Spinal cord (tissue), 9 donors: ENCODE measurements at regions not wholly inside any gene's neighbourhood (a gene's known extent, or its start where the extent isn't known, plus 50 kb on each side); places are given as distances from the start of the nearest gene placed in this dataset.

ENCODE experiments used
- DNase-seq, 6 donors: peaks; one replicate each; pipeline versions ENCODE4 v3.0.0 to v3.0.0-alpha.2; 2013 to 2015; ENCODE audit warnings: low spot score in 6 of 6, low read depth in 4 of 6
- H3K27ac ChIP-seq: one replicate; pipeline ENCODE4 v1.5.1; 2013; ENCODE audit warnings: low read depth, low read length, control low read depth
- H3K27me3 ChIP-seq: one replicate; pipeline ENCODE4 v1.6.1; 2013; ENCODE audit warnings: low read length; ENCODE audit not compliant: control insufficient read depth, insufficient read depth
- H3K36me3 ChIP-seq: one replicate; pipeline ENCODE4 v1.6.1; 2013; ENCODE audit warnings: low read length; ENCODE audit not compliant: control insufficient read depth, insufficient read depth
- H3K4me1 ChIP-seq: one replicate; pipeline ENCODE4 v1.6.1; 2013; ENCODE audit warnings: low read length; ENCODE audit not compliant: control insufficient read depth, insufficient read depth
- H3K4me3 ChIP-seq: one replicate; pipeline ENCODE4 v1.5.1; 2013; ENCODE audit warnings: low read depth, low read length, control low read depth
- H3K9me3 ChIP-seq: one replicate; pipeline ENCODE4 v1.6.1; 2013; ENCODE audit warnings: low read length; ENCODE audit not compliant: control insufficient read depth, insufficient read depth
- WGBS: methylation state at CpG from one replicate; pipeline ENCODE4 v1.1.5; 2013; ENCODE audit warnings: missing lambda C conversion rate; ENCODE audit not compliant: insufficient coverage; 5-methylcytosine and 5-hydroxymethylcytosine counted together
- donor health status: healthy.

GRCh38 chr10:2744547-2745200 lies 322.7 kb upstream of the PFKP start:
- Histone ChIP-seq H3K27me3 (no peaks in the 10 kb centered on the region), H3K36me3 (no peaks in the 10 kb centered on the region), H3K27ac (no peak overlapping the region), H3K9me3 (no peaks in the 10 kb centered on the region), H3K4me1 (no peaks in the 10 kb centered on the region), H3K4me3 (no peak overlapping the region)
- WGBS, result 79% methylated on average over 2 of the region's 6 CpGs
- DNase-seq, result no peak

- Histone ChIP-seq H3K4me1 (peaks cover 5% of the 10 kb centered on the region), H3K27ac (no peak overlapping the region), H3K27me3 (no peaks in the 10 kb centered on the region), H3K36me3 (no peaks in the 10 kb centered on the region), H3K4me3 (no peak overlapping the region), H3K9me3 (no peaks in the 10 kb centered on the region)
- 36% methylated on average over 12 of the region's 19 CpGs for WGBS
- DNase-seq, result peak in 1 of 6 donors; percentile 80
Observed at GRCh38 chr10:2734603-2735002, 332.7 kb upstream of the PFKP start.

GRCh38 chr10:2733278-2733963 lies 333.9 kb upstream of the PFKP start:
- 94% methylated on average over 14 of the region's 25 CpGs for WGBS
- no peak overlapping the region for H3K27ac ChIP-seq
- H3K9me3 ChIP-seq, result no peaks in the 10 kb centered on the region
- H3K4me1 ChIP-seq, result peaks cover 5% of the 10 kb centered on the region
- H3K4me3 ChIP-seq, result no peak overlapping the region
- no peak for DNase-seq
- H3K27me3 ChIP-seq, result no peaks in the 10 kb centered on the region
- no peaks in the 10 kb centered on the region for H3K36me3 ChIP-seq

- Histone ChIP-seq H3K4me1 (peaks cover 5% of the 10 kb centered on the region), H3K9me3 (no peaks in the 10 kb centered on the region), H3K27ac (no peak overlapping the region), H3K4me3 (no peak overlapping the region), H3K36me3 (no peaks in the 10 kb centered on the region), H3K27me3 (no peaks in the 10 kb centered on the region)
- DNase-seq, result peak in 1 of 6 donors; percentile 37
- WGBS, result 92% methylated on average over 2 of the region's 5 CpGs
Observed at GRCh38 chr10:2731940-2732339, 335.4 kb upstream of the PFKP start.

- Histone ChIP-seq H3K27ac (no peak overlapping the region), H3K4me3 (no peak overlapping the region), H3K27me3 (no peaks in the 10 kb centered on the region), H3K4me1 (no peaks in the 10 kb centered on the region), H3K9me3 (no peaks in the 10 kb centered on the region), H3K36me3 (no peaks in the 10 kb centered on the region)
- no peak for DNase-seq
- 80% methylated on average over 1 of the region's 4 CpGs for WGBS
Observed at GRCh38 chr10:2729197-2729596, 338.2 kb upstream of the PFKP start.

- no peaks in the 10 kb centered on the region for H3K4me1 ChIP-seq
- H3K27ac ChIP-seq, result no peak overlapping the region
- no peaks in the 10 kb centered on the region for H3K36me3 ChIP-seq
- peak in 1 of 6 donors; percentile 82 for DNase-seq
- no peak overlapping the region for H3K4me3 ChIP-seq
- H3K27me3 ChIP-seq, result no peaks in the 10 kb centered on the region
- H3K9me3 ChIP-seq, result no peaks in the 10 kb centered on the region
- no CpG with 5 or more reads among the region's 6 CpGs for WGBS
Observed at GRCh38 chr10:2728087-2728486, 339.3 kb upstream of the PFKP start.

- Histone ChIP-seq H3K36me3 (no peaks in the 10 kb centered on the region), H3K27ac (no peak overlapping the region)
- WGBS, result no CpG with 5 or more reads among the region's 9 CpGs
Observed at GRCh38 chr10:2716596-2716995, 350.8 kb upstream of the PFKP start.

GRCh38 chr10:2714597-2714996 lies 352.8 kb upstream of the PFKP start:
- Histone ChIP-seq H3K9me3 (no peaks in the 10 kb centered on the region), H3K4me3 (no peak overlapping the region), H3K4me1 (no peaks in the 10 kb centered on the region), H3K27me3 (no peaks in the 10 kb centered on the region), H3K36me3 (no peaks in the 10 kb centered on the region), H3K27ac (no peak overlapping the region)
- no CpG with 5 or more reads among the region's 2 CpGs for WGBS
- no peak for DNase-seq

More at GRCh38 chr10:2716596-2716995, 350.8 kb upstream of the PFKP start:
- Histone ChIP-seq H3K4me3 (no peak overlapping the region), H3K9me3 (no peaks in the 10 kb centered on the region), H3K27me3 (no peaks in the 10 kb centered on the region), H3K4me1 (no peaks in the 10 kb centered on the region)
- DNase-seq, result no peak

GRCh38 chr10:2703953-2704352 lies 363.4 kb upstream of the PFKP start:
- H3K9me3 ChIP-seq, result no peaks in the 10 kb centered on the region
- H3K4me3 ChIP-seq, result no peak overlapping the region
- no peak overlapping the region for H3K27ac ChIP-seq
- no peaks in the 10 kb centered on the region for H3K4me1 ChIP-seq
- WGBS, result 100% methylated on average over 2 of the region's 3 CpGs
- H3K36me3 ChIP-seq, result no peaks in the 10 kb centered on the region
- no peaks in the 10 kb centered on the region for H3K27me3 ChIP-seq
- DNase-seq, result no peak

- WGBS, result 87% methylated on average over 11 of the region's 11 CpGs
- Histone ChIP-seq H3K4me1 (no peaks in the 10 kb centered on the region), H3K9me3 (no peaks in the 10 kb centered on the region), H3K36me3 (no peaks in the 10 kb centered on the region), H3K27me3 (no peaks in the 10 kb centered on the region), H3K4me3 (no peak overlapping the region), H3K27ac (no peak overlapping the region)
- no peak for DNase-seq
Observed at GRCh38 chr10:2701802-2702201, 365.5 kb upstream of the PFKP start.
